ENCODE measurements at regions not wholly inside any gene's neighbourhood (a gene's known extent, or its start where the extent isn't known, plus 50 kb on each side); places are given as distances from the start of the nearest gene placed in this dataset.
"Not testable (repeated sequence)": the region's sequence is repeated elsewhere in the genome, so short reads cannot be mapped to it uniquely, and the experiment has no call there.

GRCh38 chr3:163384383-163384782 is 1693.9 kb downstream of the SI start:
- no peak for TF ChIP-seq CTCF (IDR thresholded peaks at IDR 0.05; ENCODE audit: borderline replicate concordance, control extremely low read depth, extremely low read depth, insufficient read depth, missing control alignments)
- no peak for DNase-seq (ENCODE audit: low spot score)
- in situ Hi-C loops (cut with MboI; ENCODE audit: low sequenced_read_pairs, unreplicated experiment) = no loop called here

GRCh38 chr3:163382183-163382582 is 1696.1 kb downstream of the SI start:
- in situ Hi-C loops (cut with MboI; ENCODE audit: low sequenced_read_pairs, unreplicated experiment) = no loop called here
- DNase-seq (ENCODE audit: low spot score) = no peak
- no peak for TF ChIP-seq CTCF (IDR thresholded peaks at IDR 0.05; ENCODE audit: borderline replicate concordance, control extremely low read depth, extremely low read depth, insufficient read depth, missing control alignments)

GRCh38 chr3:163368168-163368567 is 1710.1 kb downstream of the SI start:
- no peak for DNase-seq (ENCODE audit: low spot score)
- TF ChIP-seq CTCF (IDR thresholded peaks at IDR 0.05; ENCODE audit: borderline replicate concordance, control extremely low read depth, extremely low read depth, insufficient read depth, missing control alignments) = no peak
- in situ Hi-C loops (cut with MboI; ENCODE audit: low sequenced_read_pairs, unreplicated experiment) = no loop called here

GRCh38 chr3:163364717-163365116 is 1713.6 kb downstream of the SI start:
- in situ Hi-C loops (cut with MboI; ENCODE audit: low sequenced_read_pairs, unreplicated experiment) = no loop called here
- DNase-seq (ENCODE audit: low spot score) = no peak
- TF ChIP-seq CTCF (IDR thresholded peaks at IDR 0.05; ENCODE audit: borderline replicate concordance, control extremely low read depth, extremely low read depth, insufficient read depth, missing control alignments) = no peak

- no peak for TF ChIP-seq CTCF (IDR thresholded peaks at IDR 0.05; ENCODE audit: borderline replicate concordance, control extremely low read depth, extremely low read depth, insufficient read depth, missing control alignments)
- in situ Hi-C loops (cut with MboI; ENCODE audit: low sequenced_read_pairs, unreplicated experiment) = no loop called here
- no peak for DNase-seq (ENCODE audit: low spot score)
Observed at GRCh38 chr3:163362151-163362550, 1716.1 kb downstream of the SI start.

GRCh38 chr3:163361357-163361878 is 1716.9 kb downstream of the SI start:
- DNase-seq (ENCODE audit: low spot score); in situ Hi-C loops (cut with MboI; ENCODE audit: low sequenced_read_pairs, unreplicated experiment): not testable (repeated sequence)

- DNase-seq (ENCODE audit: low spot score) = no peak
- in situ Hi-C loops (cut with MboI; ENCODE audit: low sequenced_read_pairs, unreplicated experiment) = no loop called here
- no peak for TF ChIP-seq CTCF (IDR thresholded peaks at IDR 0.05; ENCODE audit: borderline replicate concordance, control extremely low read depth, extremely low read depth, insufficient read depth, missing control alignments)
Observed at GRCh38 chr3:163347944-163348343, 1730.4 kb downstream of the SI start.
